ENCODE measurements at regions not wholly inside any gene's neighbourhood (a gene's known extent, or its start where the extent isn't known, plus 50 kb on each side); places are given as distances from the start of the nearest gene placed in this dataset.

- ChIA-PET POLR2A (interaction anchor here (0.6 kb wide), 2 partner anchors 15 to 138 kb away, joined by 3 read pairs; no protein-coding TSS in a partner anchor), CTCF (ENCODE audit: low intra/inter-chr PET ratio) (no interaction called here)
- Histone ChIP-seq H3K4me3 (no peak overlapping the region), H3K9ac (ENCODE audit: insufficient read depth in 1 of 2, low read depth in 2 of 2, low read length in 2 of 2) (no peak overlapping the region), H3K79me2 (ENCODE audit: control insufficient read depth, insufficient read depth, low read length) (no peaks in the 10 kb centered on the region), H3K36me3 (ENCODE audit: control insufficient read depth, insufficient read depth, low read length) (no peaks in the 10 kb centered on the region), H3K27ac (ENCODE audit: extremely low read depth, low read depth, low read length) (no peak overlapping the region), H3K9me3 (replicated peaks; ENCODE audit: control insufficient read depth, insufficient read depth, low read depth, low read length) (no peaks in the 10 kb centered on the region), H3K4me1 (replicated peaks in 1 of 2; ENCODE audit: control insufficient read depth in 2 of 2, insufficient read depth in 2 of 2, low read length in 2 of 2) (no peaks in the 10 kb centered on the region), H3K4me2 (ENCODE audit: insufficient read depth, low read length) (no peak overlapping the region), H2AFZ (ENCODE audit: low read depth, low read length) (no peak overlapping the region), H3K9me1 (ENCODE audit: control insufficient read depth, insufficient read depth, low read length) (no peaks in the 10 kb centered on the region), H3K27me3 (ENCODE audit: control insufficient read depth in 2 of 2, insufficient read depth in 2 of 2, low read length in 2 of 2) (peaks cover 0 to 4% of the 10 kb centered on the region in 2 experiments; a peak in 2 of 5 replicates), H4K20me1 (replicated peaks; ENCODE audit: control insufficient read depth, insufficient read depth, low read length) (no peaks in the 10 kb centered on the region)
- intact Hi-C loops (cut with micrococcal nuclease): no loop called here
- in situ Hi-C loops (cut with MboI): no loop called here
- no peak for FAIRE-seq
- DNase-seq (ENCODE audit: extremely low read depth in 1 of 4, low spot score in 3 of 4): no peak
- WGBS (ENCODE audit: insufficient coverage, low coverage, missing lambda C conversion rate): 0% methylated on average over 4 of the region's 4 CpGs
- no TSS peak for BruUV-seq (replicated peaks)
- no peak for ATAC-seq
- no peak for TF ChIP-seq PHF8 (IDR thresholded peaks at IDR 0.05; ENCODE audit: borderline replicate concordance, low read length)
- TF ChIP-seq SP1 (CRISPR knock-in tag; IDR thresholded peaks at IDR 0.05): no peak
- TF ChIP-seq NFIC (IDR thresholded peaks at IDR 0.05): no peak
- 0 out of 2 replicates have a peak, but pooled peaks have one; percentile 12 for TF ChIP-seq ZNF316 (IDR thresholded peaks at IDR 0.05)
- TF ChIP-seq ZNF764 (CRISPR knock-in tag; IDR thresholded peaks at IDR 0.05; ENCODE audit: low read depth): no peak
- TF ChIP-seq MAX (CRISPR knock-in tag; IDR thresholded peaks at IDR 0.05): no peak
- no peak for TF ChIP-seq FIP1L1 (IDR thresholded peaks at IDR 0.05; ENCODE audit: low read depth, low read length, poor library complexity, severe bottlenecking)
- TF ChIP-seq, protein P1, sequence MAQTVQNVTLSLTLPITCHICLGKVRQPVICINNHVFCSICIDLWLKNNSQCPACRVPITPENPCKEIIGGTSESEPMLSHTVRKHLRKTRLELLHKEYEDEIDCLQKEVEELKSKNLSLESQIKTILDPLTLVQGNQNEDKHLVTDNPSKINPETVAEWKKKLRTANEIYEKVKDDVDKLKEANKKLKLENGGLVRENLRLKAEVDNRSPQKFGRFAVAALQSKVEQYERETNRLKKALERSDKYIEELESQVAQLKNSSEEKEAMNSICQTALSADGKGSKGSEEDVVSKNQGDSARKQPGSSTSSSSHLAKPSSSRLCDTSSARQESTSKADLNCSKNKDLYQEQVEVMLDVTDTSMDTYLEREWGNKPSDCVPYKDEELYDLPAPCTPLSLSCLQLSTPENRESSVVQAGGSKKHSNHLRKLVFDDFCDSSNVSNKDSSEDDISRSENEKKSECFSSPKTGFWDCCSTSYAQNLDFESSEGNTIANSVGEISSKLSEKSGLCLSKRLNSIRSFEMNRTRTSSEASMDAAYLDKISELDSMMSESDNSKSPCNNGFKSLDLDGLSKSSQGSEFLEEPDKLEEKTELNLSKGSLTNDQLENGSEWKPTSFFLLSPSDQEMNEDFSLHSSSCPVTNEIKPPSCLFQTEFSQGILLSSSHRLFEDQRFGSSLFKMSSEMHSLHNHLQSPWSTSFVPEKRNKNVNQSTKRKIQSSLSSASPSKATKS (CRISPR knock-in tag; IDR thresholded peaks at IDR 0.05): no peak
- TF ChIP-seq SRSF9 (IDR thresholded peaks at IDR 0.05; ENCODE audit: borderline replicate concordance, low read depth, low read length): no peak
- TF ChIP-seq, protein P2, sequence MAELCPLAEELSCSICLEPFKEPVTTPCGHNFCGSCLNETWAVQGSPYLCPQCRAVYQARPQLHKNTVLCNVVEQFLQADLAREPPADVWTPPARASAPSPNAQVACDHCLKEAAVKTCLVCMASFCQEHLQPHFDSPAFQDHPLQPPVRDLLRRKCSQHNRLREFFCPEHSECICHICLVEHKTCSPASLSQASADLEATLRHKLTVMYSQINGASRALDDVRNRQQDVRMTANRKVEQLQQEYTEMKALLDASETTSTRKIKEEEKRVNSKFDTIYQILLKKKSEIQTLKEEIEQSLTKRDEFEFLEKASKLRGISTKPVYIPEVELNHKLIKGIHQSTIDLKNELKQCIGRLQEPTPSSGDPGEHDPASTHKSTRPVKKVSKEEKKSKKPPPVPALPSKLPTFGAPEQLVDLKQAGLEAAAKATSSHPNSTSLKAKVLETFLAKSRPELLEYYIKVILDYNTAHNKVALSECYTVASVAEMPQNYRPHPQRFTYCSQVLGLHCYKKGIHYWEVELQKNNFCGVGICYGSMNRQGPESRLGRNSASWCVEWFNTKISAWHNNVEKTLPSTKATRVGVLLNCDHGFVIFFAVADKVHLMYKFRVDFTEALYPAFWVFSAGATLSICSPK (IDR thresholded peaks at IDR 0.05; ENCODE audit: borderline replicate concordance): no peak
- no peak for TF ChIP-seq SMAD4 (CRISPR knock-in tag; conservative IDR thresholded peaks at IDR 0.05)
- no peak for TF ChIP-seq EZH2 (IDR thresholded peaks at IDR 0.05; ENCODE audit: borderline replicate concordance, low read depth, low read length)
- no peak for TF ChIP-seq ZNF146 (CRISPR knock-in tag; IDR thresholded peaks at IDR 0.05; ENCODE audit: unreplicated experiment)
- TF ChIP-seq L3MBTL2 (IDR thresholded peaks at IDR 0.05): no peak
- no peak for TF ChIP-seq POLR2AphosphoS5 (IDR thresholded peaks at IDR 0.05; ENCODE audit: control insufficient read depth, insufficient read depth, low read depth, low read length)
- no peak for TF ChIP-seq ZNF696 (CRISPR knock-in tag; conservative IDR thresholded peaks at IDR 0.05)
- TF ChIP-seq C11orf30 (IDR thresholded peaks at IDR 0.05; ENCODE audit: low read depth): peak; percentile 10; the same call in 1 of the 2 replicates
- no peak for TF ChIP-seq POLR2B (IDR thresholded peaks at IDR 0.05; ENCODE audit: low read depth, partially characterized antibody)
- peak; percentile 88 for TF ChIP-seq PKNOX1 (IDR thresholded peaks at IDR 0.05)
- TF ChIP-seq TEAD4 (IDR thresholded peaks at IDR 0.05; ENCODE audit: low read length): no peak
- no peak for TF ChIP-seq TEAD4 (CRISPR knock-in tag; IDR thresholded peaks at IDR 0.05; ENCODE audit: borderline replicate concordance)
Observed at GRCh38 chr16:9441012-9441411, 349.6 kb downstream of the HAPSTR1 start.
